Keratinocyte (primary cell): ENCODE measurements at regions not wholly inside any gene's neighbourhood (a gene's known extent, or its start where the extent isn't known, plus 50 kb on each side); places are given as distances from the start of the nearest gene placed in this dataset.

Experiments
- CTCF ChIP-seq, 3 experiments: IDR thresholded peaks in 1 of 3; conservative IDR thresholded peaks in 1 of 3; optimal IDR thresholded peaks in 1 of 3; 2 replicates in 2 of 3; 3 replicates in 1 of 3; pipeline versions ENCODE3 to v1.5.1; 2011; ENCODE audit warnings: low read length in 3 of 3, mild to moderate bottlenecking in 3 of 3, moderate library complexity in 2 of 3, control low read depth in 1 of 3, inconsistent platforms in 1 of 3; ENCODE audit not compliant: insufficient read depth in 2 of 3; ENCODE audit errors: extremely low read depth in 1 of 3
- EZH2 ChIP-seq: IDR thresholded peaks from one replicate; pipeline ENCODE4 v1.6.1; 2012; ENCODE audit warnings: inconsistent platforms, mild to moderate bottlenecking, low read length, moderate library complexity

DNA sequence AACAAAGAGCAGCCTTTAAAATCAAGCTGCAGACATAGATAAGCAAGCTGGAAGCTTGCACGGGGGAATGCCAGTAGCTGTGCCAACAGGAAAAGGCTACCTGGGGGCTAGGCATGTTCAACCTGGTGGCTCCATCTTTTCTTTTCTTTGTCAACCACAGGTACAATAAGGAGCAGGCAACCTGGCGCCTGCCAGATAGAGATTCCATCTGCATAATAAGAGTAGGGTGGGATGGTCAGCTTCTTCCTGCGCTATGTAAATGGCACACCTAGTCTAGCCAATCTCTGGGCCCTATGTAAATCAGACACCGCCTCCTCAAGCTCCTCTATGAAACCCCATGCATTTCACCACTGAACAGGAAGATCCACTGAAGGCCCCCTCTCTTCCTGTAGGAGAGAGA lies 87.4 kb upstream of the PKP2 start:
- TF ChIP-seq CTCF (optimal IDR thresholded peaks at IDR 0.05 in 1 of 3, IDR thresholded peaks at IDR 0.05 in 1 of 3, conservative IDR thresholded peaks at IDR 0.05 in 1 of 3; ENCODE audit: extremely low read depth in 1 of 3, insufficient read depth in 2 of 3, low read length in 3 of 3) = no peak
- no peak for TF ChIP-seq EZH2
